CD14-positive monocyte (primary cell): ENCODE measurements at regions not wholly inside any gene's neighbourhood (a gene's known extent, or its start where the extent isn't known, plus 50 kb on each side); places are given as distances from the start of the nearest gene placed in this dataset.

ENCODE experiments used
- DNase-seq, 3 donors: peaks; one replicate each; pipeline ENCODE4 v3.0.0-alpha.2; 2011 to 2022
- H2AFZ ChIP-seq: 2 replicates; pipeline ENCODE4 v1.6.0; 2012; ENCODE audit warnings: mild to moderate bottlenecking, low read depth, low read length, inconsistent platforms; ENCODE audit not compliant: insufficient read depth, poor library complexity, severe bottlenecking
- H3K27ac ChIP-seq, 2 donors: 1 replicate in 1 of 2; 2 replicates in 1 of 2; pipeline ENCODE4 v1.5.1; 2012 to 2013; ENCODE audit warnings: low read length in 2 of 2, control low read depth in 1 of 2, inconsistent platforms in 1 of 2, low read depth in 1 of 2, mild to moderate bottlenecking in 1 of 2
- H3K27me3 ChIP-seq, 2 donors: one replicate each; pipeline versions ENCODE4 v1.6.0 to v1.6.1; 2011 to 2013; ENCODE audit warnings: low read length in 2 of 2; ENCODE audit not compliant: control insufficient read depth in 2 of 2, insufficient read depth in 2 of 2
- H3K36me3 ChIP-seq, 2 donors: replicated peaks in 1 of 2; 1 replicate in 1 of 2; 2 replicates in 1 of 2; pipeline versions ENCODE4 v1.5.1 to v1.6.1; 2012 to 2013; ENCODE audit warnings: low read length in 2 of 2, control low read depth in 1 of 2, inconsistent platforms in 1 of 2, mild to moderate bottlenecking in 1 of 2; ENCODE audit not compliant: insufficient read depth in 2 of 2, control insufficient read depth in 1 of 2
- H3K4me1 ChIP-seq, 2 donors: 1 replicate in 1 of 2; 2 replicates in 1 of 2; pipeline versions ENCODE4 v1.5.1 to v1.6.1; 2012 to 2013; ENCODE audit warnings: low read length in 2 of 2, control low read depth in 1 of 2, inconsistent platforms in 1 of 2, mild to moderate bottlenecking in 1 of 2, moderate library complexity in 1 of 2; ENCODE audit not compliant: insufficient read depth in 2 of 2, control insufficient read depth in 1 of 2
- H3K4me2 ChIP-seq: replicated peaks from 2 replicates; pipeline ENCODE3; 2012; ENCODE audit warnings: low read length, moderate library complexity, mild to moderate bottlenecking; ENCODE audit not compliant: poor library complexity, severe bottlenecking; ENCODE audit errors: extremely low read depth
- H3K4me3 ChIP-seq, 3 experiments: fragments of 200-600 bp in 1 of 3; sonication (generic) in 1 of 3; replicated peaks in 1 of 3; 1 replicate in 2 of 3; 2 replicates in 1 of 3; pipeline ENCODE4 v1.5.1; 2011 to 2013; ENCODE audit warnings: low read length in 3 of 3, mild to moderate bottlenecking in 3 of 3, control low read depth in 2 of 3, low read depth in 2 of 3, inconsistent platforms in 1 of 3, moderate library complexity in 1 of 3
- H3K79me2 ChIP-seq: 2 replicates; pipeline ENCODE4 v1.6.0; 2012; ENCODE audit warnings: mild to moderate bottlenecking, control low read depth, inconsistent platforms, low read length, moderate library complexity; ENCODE audit not compliant: insufficient read depth
- H3K9ac ChIP-seq: 2 replicates; pipeline ENCODE4 v1.6.0; 2017; ENCODE audit warnings: low read length, mild to moderate bottlenecking; ENCODE audit not compliant: insufficient read depth, poor library complexity, severe bottlenecking
- H3K9me3 ChIP-seq, 2 donors: replicated peaks in 1 of 2; 1 replicate in 1 of 2; 2 replicates in 1 of 2; pipeline versions ENCODE4 v1.5.1 to v1.6.1; 2012 to 2013; ENCODE audit warnings: low read length in 2 of 2, control low read depth in 1 of 2; ENCODE audit not compliant: control insufficient read depth in 1 of 2, insufficient read depth in 1 of 2
- H4K20me1 ChIP-seq: 2 replicates; pipeline ENCODE4 v1.6.0; 2012; ENCODE audit warnings: mild to moderate bottlenecking, low read length, control low read depth, moderate library complexity; ENCODE audit not compliant: insufficient read depth
- H3K27ac Mint-ChIP-seq, 7 donors: one replicate each; pipeline ENCODE4 v1.8.0; 2020; ENCODE audit warnings: mild to moderate bottlenecking in 7 of 7, mixed read lengths in 7 of 7, moderate library complexity in 6 of 7, inconsistent platforms in 2 of 7
- H3K27me3 Mint-ChIP-seq, 3 donors: one replicate each; pipeline ENCODE4 v1.8.0; 2021 to 2022; ENCODE audit warnings: low read depth in 3 of 3, mild to moderate bottlenecking in 3 of 3, mixed read lengths in 3 of 3, moderate library complexity in 3 of 3, inconsistent platforms in 1 of 3
- H3K36me3 Mint-ChIP-seq, 2 donors: one replicate each; pipeline ENCODE4 v1.8.0; 2020; ENCODE audit warnings: mixed read lengths in 2 of 2, inconsistent platforms in 1 of 2, mild to moderate bottlenecking in 1 of 2
- H3K4me1 Mint-ChIP-seq: one replicate; pipeline ENCODE4 v1.8.0; 2020; ENCODE audit warnings: mild to moderate bottlenecking, mixed read lengths
- H3K4me3 Mint-ChIP-seq, 2 donors: one replicate each; pipeline ENCODE4 v1.8.0; 2020; ENCODE audit warnings: mild to moderate bottlenecking in 2 of 2, mixed read lengths in 2 of 2, moderate library complexity in 1 of 2
- H3K9me3 Mint-ChIP-seq, 7 donors: one replicate each; pipeline ENCODE4 v1.8.0; 2020 to 2022; ENCODE audit warnings: mixed read lengths in 7 of 7, mild to moderate bottlenecking in 6 of 7, moderate library complexity in 6 of 7, inconsistent platforms in 2 of 7
- CTCF ChIP-seq: fragments of 200-600 bp; IDR thresholded peaks from one replicate; pipeline ENCODE4 v1.8.0; 2022; ENCODE audit warnings: antibody characterized with exemption, mild to moderate bottlenecking
- WGBS: methylation state at CpG from one replicate; pipeline ENCODE4 v1.1.5; 2013; ENCODE audit warnings: missing lambda C conversion rate; ENCODE audit not compliant: insufficient coverage; 5-methylcytosine and 5-hydroxymethylcytosine counted together
- intact Hi-C, 2 donors: fragments of 100-400 bp; cut with micrococcal nuclease; formaldehyde crosslinking; loops; one replicate each; pipeline versions ENCODE4 v1.15.0 to v1.15.1; 2023

DNA sequence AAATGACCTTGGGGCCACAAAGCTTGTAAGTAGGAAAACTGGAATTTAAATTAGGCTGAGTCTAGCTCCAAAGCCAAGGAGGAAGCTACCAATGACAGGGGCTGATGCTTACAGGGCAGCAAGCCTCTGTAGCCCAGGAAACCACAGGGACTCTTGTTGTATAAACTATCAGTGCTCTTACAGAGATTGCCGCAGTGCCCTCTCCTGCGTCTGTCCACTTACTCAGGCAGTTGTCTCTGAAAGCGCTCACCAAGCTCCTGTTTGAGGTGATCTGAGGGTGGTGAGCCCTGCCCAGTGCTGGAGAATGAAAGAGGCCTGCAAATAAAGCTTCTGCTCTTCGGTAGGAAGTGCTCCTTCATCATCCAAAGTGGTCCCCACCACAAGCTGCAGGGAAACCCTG is 498.8 kb downstream of the ARHGEF28 start:
- Histone ChIP-seq H3K9ac (no peak overlapping the region), H3K27ac (no peak overlapping the region), H3K4me3 (no peak overlapping the region), H3K4me2 (no peak overlapping the region), H2AFZ (no peak overlapping the region), H3K27me3 (peaks cover 2 to 3% of the 10 kb centered on the region in 2 donors), H3K36me3 (no peaks in the 10 kb centered on the region), H3K4me1 (peaks cover 5 to 7% of the 10 kb centered on the region in 2 donors), H3K79me2 (no peaks in the 10 kb centered on the region), H4K20me1 (no peaks in the 10 kb centered on the region), H3K9me3 (no peaks in the 10 kb centered on the region)
- Mint-ChIP-seq H3K9me3 (peaks cover 0 to 5% (median 2%) of the 10 kb centered on the region in 7 donors), H3K4me1 (peaks cover 9% of the 10 kb centered on the region), H3K27ac (no peak overlapping the region), H3K36me3 (no peaks in the 10 kb centered on the region), H3K27me3 (peaks cover 7 to 13% (median 7%) of the 10 kb centered on the region in 3 donors), H3K4me3 (no peak overlapping the region)
- intact Hi-C loops = no loop called here
- 100% methylated on average over 2 of the region's 4 CpGs for WGBS
- no peak for TF ChIP-seq CTCF
- DNase-seq = no peak

DNA sequence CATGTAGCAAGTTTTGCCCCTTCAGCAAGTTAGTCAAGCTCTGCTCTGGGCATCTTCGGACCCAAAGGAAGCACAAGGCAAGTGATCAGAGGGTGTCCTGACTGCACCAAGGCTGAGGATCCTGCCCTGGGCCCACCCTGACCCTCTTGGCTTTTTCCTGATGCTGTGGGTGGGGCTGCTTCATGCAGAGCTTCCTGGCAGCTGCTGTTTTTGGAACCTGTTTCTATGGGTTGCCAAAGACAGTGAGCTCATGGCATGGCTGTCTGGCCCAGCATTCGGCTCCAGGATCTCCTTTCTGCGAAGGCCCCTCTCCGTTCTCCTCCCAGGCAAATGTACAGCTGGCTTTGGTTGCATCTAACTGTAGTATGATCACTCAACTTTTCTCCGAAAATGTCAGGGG is 497.9 kb downstream of the ARHGEF28 start:
- DNase-seq = no peak
- peaks cover 9% of the 10 kb centered on the region for H3K4me1 Mint-ChIP-seq
- H3K9me3 Mint-ChIP-seq = peaks cover 0 to 7% (median 2%) of the 10 kb centered on the region in 7 donors
- Histone ChIP-seq H3K27me3 (peaks cover 2 to 3% of the 10 kb centered on the region in 2 donors), H2AFZ (no peak overlapping the region), H3K4me1 (peaks cover 5 to 7% of the 10 kb centered on the region in 2 donors), H3K9me3 (no peaks in the 10 kb centered on the region), H3K27ac (no peak overlapping the region), H3K36me3 (no peaks in the 10 kb centered on the region), H4K20me1 (no peaks in the 10 kb centered on the region), H3K9ac (no peak overlapping the region), H3K4me3 (no peak overlapping the region), H3K79me2 (no peaks in the 10 kb centered on the region), H3K4me2 (no peak overlapping the region)
- intact Hi-C loops = no loop called here
- 96% methylated on average over 3 of the region's 5 CpGs for WGBS
- no peaks in the 10 kb centered on the region for H3K36me3 Mint-ChIP-seq
- no peak for TF ChIP-seq CTCF
- no peak overlapping the region for H3K4me3 Mint-ChIP-seq
- H3K27me3 Mint-ChIP-seq = peaks cover 5 to 11% (median 7%) of the 10 kb centered on the region in 3 donors
- no peak overlapping the region for H3K27ac Mint-ChIP-seq
